HEK293T (cell line): ENCODE measurements at regions not wholly inside any gene's neighbourhood (a gene's known extent, or its start where the extent isn't known, plus 50 kb on each side); places are given as distances from the start of the nearest gene placed in this dataset.

Experiments
- CTCF ChIA-PET: fragments of 350-600 bp; formaldehyde crosslinking; extraction: SDS; loops from one replicate; lab custom pipeline; 2021; ENCODE audit warnings: antibody characterized with exemption, inconsistent platforms; lab: Yijun Ruan, JAX
- POLR2A ChIA-PET: fragments of 350-600 bp; formaldehyde crosslinking; extraction: SDS; loops from one replicate; lab custom pipeline; 2020; ENCODE audit warnings: antibody characterized with exemption, inconsistent platforms; lab: Yijun Ruan, JAX
- DNase-seq: peaks from one replicate; pipeline ENCODE4 v3.0.0; 2012; ENCODE audit warnings: mixed read lengths; ENCODE audit errors: extremely low spot score
- ARNT ChIP-seq: fragments of 450-650 bp; IDR thresholded peaks from 2 replicates; pipeline ENCODE4 v1.6.1; 2017; ENCODE audit warnings: mild to moderate bottlenecking
- BHLHE40 ChIP-seq: fragments of 450-650 bp; IDR thresholded peaks from 2 replicates; pipeline ENCODE4 v1.6.1; 2016; ENCODE audit warnings: mild to moderate bottlenecking, moderate library complexity, borderline replicate concordance
- CTBP1 ChIP-seq: fragments of 450-650 bp; IDR thresholded peaks from 2 replicates; pipeline ENCODE4 v1.6.1; 2016; ENCODE audit warnings: borderline replicate concordance
- ELF4 ChIP-seq: fragments of 450-650 bp; IDR thresholded peaks from 2 replicates; pipeline ENCODE4 v1.6.1; 2017; ENCODE audit warnings: antibody characterized with exemption
- FOXA1 ChIP-seq: fragments of 450-650 bp; IDR thresholded peaks from 2 replicates; pipeline ENCODE4 v1.6.1; 2016; ENCODE audit warnings: mild to moderate bottlenecking
- FOXK2 ChIP-seq: fragments of 450-650 bp; IDR thresholded peaks from 2 replicates; pipeline ENCODE4 v1.6.1; 2016; ENCODE audit warnings: mild to moderate bottlenecking
- FOXM1 ChIP-seq: fragments of 450-650 bp; IDR thresholded peaks from 2 replicates; pipeline ENCODE4 v1.6.1; 2017; ENCODE audit warnings: mild to moderate bottlenecking, borderline replicate concordance
- HDGF ChIP-seq: fragments of 450-650 bp; IDR thresholded peaks from 2 replicates; pipeline ENCODE4 v1.6.1; 2017; ENCODE audit warnings: antibody characterized with exemption, borderline replicate concordance
- L3MBTL2 ChIP-seq: fragments of 450-650 bp; conservative IDR thresholded peaks from 2 replicates; pipeline ENCODE4 v1.6.1; 2016; ENCODE audit warnings: mild to moderate bottlenecking
- LEF1 ChIP-seq: fragments of 450-650 bp; IDR thresholded peaks from 2 replicates; pipeline ENCODE4 v1.6.1; 2017; ENCODE audit warnings: mild to moderate bottlenecking, borderline replicate concordance
- NFRKB ChIP-seq: fragments of 450-650 bp; IDR thresholded peaks from 2 replicates; pipeline ENCODE4 v1.6.1; 2016; ENCODE audit warnings: mild to moderate bottlenecking, moderate library complexity
- PKNOX1 ChIP-seq: fragments of 450-650 bp; IDR thresholded peaks from 2 replicates; pipeline ENCODE4 v1.6.1; 2016
- SP1 ChIP-seq: fragments of 450-650 bp; IDR thresholded peaks from 2 replicates; pipeline ENCODE4 v1.6.1; 2017
- SUZ12 ChIP-seq: fragments of 450-650 bp; IDR thresholded peaks from 2 replicates; pipeline ENCODE4 v1.6.1; 2016; ENCODE audit warnings: mild to moderate bottlenecking
- TARDBP ChIP-seq: fragments of 450-650 bp; IDR thresholded peaks from 2 replicates; pipeline ENCODE4 v1.6.1; 2016
- ZNF384 ChIP-seq: fragments of 450-650 bp; IDR thresholded peaks from 2 replicates; pipeline ENCODE4 v1.6.1; 2016

GRCh38 chr2:4656326-4656725, 953.0 kb downstream of the DCDC2C start:
- no peak for TF ChIP-seq BHLHE40
- TF ChIP-seq SUZ12: no peak
- no peak for TF ChIP-seq TARDBP
- no peak for TF ChIP-seq FOXK2
- no peak for TF ChIP-seq CTBP1
- TF ChIP-seq FOXA1: no peak
- no peak for TF ChIP-seq NFRKB
- no peak for TF ChIP-seq SP1
- ChIA-PET POLR2A (no interaction called here), CTCF (no interaction called here)
- DNase-seq: no peak

GRCh38 chr2:4662161-4662779, 958.9 kb downstream of the DCDC2C start:
- CTCF ChIA-PET: no interaction called here
- POLR2A ChIA-PET: no interaction called here
- TF ChIP-seq FOXM1: no peak
- no peak for TF ChIP-seq ELF4
- TF ChIP-seq SP1: no peak
- no peak for TF ChIP-seq NFRKB
- TF ChIP-seq TARDBP: no peak
- TF ChIP-seq ZNF384: no peak
- no peak for TF ChIP-seq BHLHE40
- no peak for TF ChIP-seq SUZ12
- TF ChIP-seq HDGF: no peak
- TF ChIP-seq FOXA1: no peak
- DNase-seq: no peak

- DNase-seq: no peak
Observed at GRCh38 chr2:4668381-4668780, 965.0 kb downstream of the DCDC2C start.

GRCh38 chr2:4670331-4670730, 967.0 kb downstream of the DCDC2C start:
- ChIA-PET POLR2A (no interaction called here), CTCF (no interaction called here)
- no peak for DNase-seq
- TF ChIP-seq FOXK2 (no peak), HDGF (no peak), L3MBTL2 (no peak)

More at GRCh38 chr2:4668381-4668780, 965.0 kb downstream of the DCDC2C start:
- no peak for TF ChIP-seq FOXM1
- no peak for TF ChIP-seq SUZ12
- no peak for TF ChIP-seq ELF4
- no peak for TF ChIP-seq CTBP1
- TF ChIP-seq HDGF: no peak
- no peak for TF ChIP-seq LEF1
- TF ChIP-seq SP1: no peak
- TF ChIP-seq PKNOX1: no peak
- no peak for TF ChIP-seq NFRKB
- TF ChIP-seq L3MBTL2: no peak
- CTCF ChIA-PET: no interaction called here
- POLR2A ChIA-PET: no interaction called here

GRCh38 chr2:4673025-4673489, 969.7 kb downstream of the DCDC2C start:
- no peak for DNase-seq
- ChIA-PET CTCF (no interaction called here), POLR2A (no interaction called here)
- TF ChIP-seq L3MBTL2 (no peak), HDGF (no peak), FOXA1 (no peak), SUZ12 (no peak), BHLHE40 (no peak), ZNF384 (no peak), FOXK2 (no peak), LEF1 (no peak), ELF4 (no peak)

- no peak for DNase-seq
- ChIA-PET CTCF (no interaction called here), POLR2A (no interaction called here)
- TF ChIP-seq ELF4 (no peak), CTBP1 (no peak), L3MBTL2 (no peak), ARNT (no peak), ZNF384 (no peak), BHLHE40 (no peak)
Observed at GRCh38 chr2:4674007-4674406, 970.6 kb downstream of the DCDC2C start.

- DNase-seq: no peak
- TF ChIP-seq HDGF (no peak), SUZ12 (no peak), CTBP1 (no peak), ELF4 (no peak), FOXK2 (no peak), SP1 (no peak), TARDBP (no peak), PKNOX1 (no peak), NFRKB (no peak), LEF1 (no peak), FOXA1 (no peak), ARNT (no peak)
- ChIA-PET CTCF (no interaction called here), POLR2A (no interaction called here)
Observed at GRCh38 chr2:4675295-4675694, 971.9 kb downstream of the DCDC2C start.
